Glutamatergic neuron (in vitro differentiated cells): ENCODE measurements at regions not wholly inside any gene's neighbourhood (a gene's known extent, or its start where the extent isn't known, plus 50 kb on each side); places are given as distances from the start of the nearest gene placed in this dataset.

Source experiments
- DNase-seq: peaks from one replicate; pipeline ENCODE4 v3.0.0; 2022
- H3K27ac Mint-ChIP-seq: one replicate; pipeline ENCODE4 v1.8.0; 2020; ENCODE audit warnings: mild to moderate bottlenecking, mixed read lengths, inconsistent platforms; ENCODE audit not compliant: unreplicated experiment
- H3K27me3 Mint-ChIP-seq: one replicate; pipeline ENCODE4 v1.8.0; 2020; ENCODE audit warnings: mild to moderate bottlenecking, moderate library complexity, mixed read lengths, inconsistent platforms; ENCODE audit not compliant: unreplicated experiment
- H3K36me3 Mint-ChIP-seq: one replicate; pipeline ENCODE4 v1.8.0; 2020; ENCODE audit warnings: mild to moderate bottlenecking, mixed read lengths, inconsistent platforms; ENCODE audit not compliant: unreplicated experiment
- H3K4me1 Mint-ChIP-seq: one replicate; pipeline ENCODE4 v1.8.0; 2020; ENCODE audit warnings: mild to moderate bottlenecking, low read depth, mixed read lengths, inconsistent platforms; ENCODE audit not compliant: unreplicated experiment
- H3K4me3 Mint-ChIP-seq: one replicate; pipeline ENCODE4 v1.8.0; 2020; ENCODE audit warnings: mild to moderate bottlenecking, mixed read lengths, inconsistent platforms; ENCODE audit not compliant: unreplicated experiment
- H3K9me3 Mint-ChIP-seq: one replicate; pipeline ENCODE4 v1.8.0; 2020; ENCODE audit warnings: mild to moderate bottlenecking, moderate library complexity, mixed read lengths, inconsistent platforms; ENCODE audit not compliant: unreplicated experiment
- TF ChIP-seq, protein P1 (sequence below): fragments of 200-600 bp; sonication (generic); IDR thresholded peaks from one replicate; pipeline ENCODE4 v1.5.0; 2021; ENCODE audit not compliant: partially characterized antibody, unreplicated experiment

DNA sequence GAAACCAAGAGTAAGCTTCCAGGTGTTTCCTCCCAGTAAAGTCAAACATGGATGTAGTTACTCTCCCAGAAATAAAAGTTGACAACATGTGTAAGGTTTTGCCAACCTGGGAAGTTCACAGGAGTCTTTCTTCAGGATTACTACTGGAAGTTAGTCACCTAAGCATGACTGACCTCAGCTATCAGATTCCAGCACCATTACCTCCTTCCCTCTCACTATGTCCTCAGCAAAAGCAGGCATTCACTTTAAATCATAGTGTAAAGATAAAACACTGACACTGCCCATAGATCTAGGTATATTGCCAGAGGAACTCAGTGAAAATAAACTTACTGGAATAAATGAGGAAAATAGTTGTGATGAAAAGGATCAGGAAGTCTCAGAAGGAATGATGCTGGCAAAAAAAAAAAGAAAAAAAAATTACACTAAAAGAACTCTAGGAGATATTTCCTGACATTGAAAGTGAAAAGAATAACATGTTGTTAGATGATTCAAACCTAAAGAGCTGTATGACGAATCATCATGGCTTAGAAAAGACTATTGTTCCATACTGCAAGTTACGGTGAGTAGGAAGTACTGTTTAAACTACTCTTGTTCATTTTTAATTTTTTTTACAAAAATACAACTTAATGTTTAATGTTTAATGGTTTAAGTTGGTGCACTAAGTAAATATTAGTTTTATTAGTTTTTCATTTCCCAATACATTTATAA is 484.5 kb upstream of the ZNF804A start:
- H3K27ac Mint-ChIP-seq: no peak overlapping the region
- H3K4me3 Mint-ChIP-seq: no peak overlapping the region
- H3K9me3 Mint-ChIP-seq: no peaks in the 10 kb centered on the region
- no peaks in the 10 kb centered on the region for H3K4me1 Mint-ChIP-seq
- DNase-seq: no peak
- peaks cover 3% of the 10 kb centered on the region for H3K27me3 Mint-ChIP-seq
- H3K36me3 Mint-ChIP-seq: no peaks in the 10 kb centered on the region
- TF ChIP-seq, protein P1, sequence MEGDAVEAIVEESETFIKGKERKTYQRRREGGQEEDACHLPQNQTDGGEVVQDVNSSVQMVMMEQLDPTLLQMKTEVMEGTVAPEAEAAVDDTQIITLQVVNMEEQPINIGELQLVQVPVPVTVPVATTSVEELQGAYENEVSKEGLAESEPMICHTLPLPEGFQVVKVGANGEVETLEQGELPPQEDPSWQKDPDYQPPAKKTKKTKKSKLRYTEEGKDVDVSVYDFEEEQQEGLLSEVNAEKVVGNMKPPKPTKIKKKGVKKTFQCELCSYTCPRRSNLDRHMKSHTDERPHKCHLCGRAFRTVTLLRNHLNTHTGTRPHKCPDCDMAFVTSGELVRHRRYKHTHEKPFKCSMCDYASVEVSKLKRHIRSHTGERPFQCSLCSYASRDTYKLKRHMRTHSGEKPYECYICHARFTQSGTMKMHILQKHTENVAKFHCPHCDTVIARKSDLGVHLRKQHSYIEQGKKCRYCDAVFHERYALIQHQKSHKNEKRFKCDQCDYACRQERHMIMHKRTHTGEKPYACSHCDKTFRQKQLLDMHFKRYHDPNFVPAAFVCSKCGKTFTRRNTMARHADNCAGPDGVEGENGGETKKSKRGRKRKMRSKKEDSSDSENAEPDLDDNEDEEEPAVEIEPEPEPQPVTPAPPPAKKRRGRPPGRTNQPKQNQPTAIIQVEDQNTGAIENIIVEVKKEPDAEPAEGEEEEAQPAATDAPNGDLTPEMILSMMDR: no peak

- DNase-seq: no peak
- H3K4me3 Mint-ChIP-seq: no peak overlapping the region
- no peak overlapping the region for H3K27ac Mint-ChIP-seq
- no peaks in the 10 kb centered on the region for H3K4me1 Mint-ChIP-seq
- no peaks in the 10 kb centered on the region for H3K36me3 Mint-ChIP-seq
- no peaks in the 10 kb centered on the region for H3K9me3 Mint-ChIP-seq
- TF ChIP-seq, protein P1: no peak
- H3K27me3 Mint-ChIP-seq: peaks cover 3% of the 10 kb centered on the region
Observed at GRCh38 chr2:184114439-184114838, 483.9 kb upstream of the ZNF804A start.

DNA sequence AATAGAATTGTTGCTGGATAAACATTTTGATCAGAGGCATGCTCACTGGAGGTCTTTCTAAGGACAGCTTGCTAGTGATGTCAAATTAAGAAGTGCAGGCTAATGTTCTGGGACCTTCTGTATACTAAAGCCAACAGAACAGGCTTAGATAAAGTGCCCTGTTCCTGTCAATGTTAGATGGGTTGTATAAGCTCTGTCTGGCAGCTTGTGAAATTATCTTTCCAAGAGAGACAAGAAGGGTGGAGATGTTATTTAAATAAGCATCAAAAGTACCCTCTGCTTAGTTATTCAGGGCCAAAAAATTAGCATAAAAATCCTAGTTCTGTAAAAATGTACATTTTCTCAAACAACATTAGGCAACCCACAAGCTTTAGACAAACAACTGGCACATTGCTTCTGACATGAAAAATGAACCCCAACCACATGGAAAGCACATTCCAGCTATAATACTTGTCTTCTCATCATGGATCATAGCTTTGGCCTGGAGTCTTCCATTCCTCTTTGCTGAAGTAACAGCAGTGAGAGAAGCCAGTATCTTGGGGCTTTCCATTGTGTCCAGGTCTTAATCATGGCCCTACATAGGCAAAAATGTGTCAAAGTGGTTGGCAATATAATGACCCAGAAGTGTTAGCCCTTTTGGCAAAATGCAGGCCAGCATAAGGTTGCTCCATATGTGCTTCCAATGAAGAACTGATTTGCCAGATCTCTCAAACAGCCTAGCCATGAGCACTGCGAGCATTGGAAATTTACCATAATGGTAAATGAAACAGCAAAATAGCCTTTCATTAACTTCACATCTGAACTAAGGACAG is 478.1 kb upstream of the ZNF804A start:
- no peak overlapping the region for H3K27ac Mint-ChIP-seq
- no peak overlapping the region for H3K4me3 Mint-ChIP-seq
- TF ChIP-seq, protein P1: no peak
- H3K4me1 Mint-ChIP-seq: no peaks in the 10 kb centered on the region
- H3K36me3 Mint-ChIP-seq: no peaks in the 10 kb centered on the region
- H3K9me3 Mint-ChIP-seq: no peaks in the 10 kb centered on the region
- DNase-seq: no peak
- H3K27me3 Mint-ChIP-seq: peaks cover 2% of the 10 kb centered on the region

GRCh38 chr2:184125867-184126266 is 472.5 kb upstream of the ZNF804A start:
- Mint-ChIP-seq H3K4me3 (no peak overlapping the region), H3K36me3 (no peaks in the 10 kb centered on the region), H3K27ac (no peak overlapping the region), H3K4me1 (no peaks in the 10 kb centered on the region), H3K9me3 (no peaks in the 10 kb centered on the region), H3K27me3 (no peaks in the 10 kb centered on the region)
- TF ChIP-seq, protein P1: no peak
- DNase-seq: no peak

GRCh38 chr2:184129073-184129472 is 469.3 kb upstream of the ZNF804A start:
- TF ChIP-seq, protein P1: no peak
- no peak for DNase-seq
- Mint-ChIP-seq H3K27me3 (no peaks in the 10 kb centered on the region), H3K4me3 (no peak overlapping the region), H3K4me1 (no peaks in the 10 kb centered on the region), H3K9me3 (no peaks in the 10 kb centered on the region), H3K27ac (no peak overlapping the region), H3K36me3 (no peaks in the 10 kb centered on the region)
